ENCODE measurements at regions not wholly inside any gene's neighbourhood (a gene's known extent, or its start where the extent isn't known, plus 50 kb on each side); places are given as distances from the start of the nearest gene placed in this dataset.

DNA sequence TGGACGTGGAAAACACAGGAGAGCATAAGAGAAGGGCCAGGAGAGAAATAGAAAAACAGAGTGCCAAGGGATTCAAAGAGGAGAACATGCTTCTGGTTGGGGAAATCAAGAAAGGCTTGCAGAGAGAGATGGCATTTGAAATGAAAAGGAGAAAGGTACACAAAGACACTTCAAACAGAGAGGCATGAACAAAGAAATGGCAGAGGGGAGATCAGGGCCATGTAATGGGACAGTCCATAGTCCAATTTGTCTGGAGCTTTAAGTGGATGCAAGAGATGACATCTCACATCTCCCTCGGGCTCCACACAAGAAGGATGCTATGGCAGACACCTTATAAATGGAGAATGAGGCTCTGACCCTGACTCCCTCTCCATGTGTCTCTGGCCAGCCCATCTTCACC lies 331.1 kb downstream of the MLLT3 start:
- H3K4me1 ChIP-seq, result no peaks in the 10 kb centered on the region
- no peaks in the 10 kb centered on the region for H3K36me3 ChIP-seq
- no peak for DNase-seq (ENCODE audit: low spot score in 2 of 2)
- WGBS, result 76% methylated on average over 2 of the region's 2 CpGs
- no peaks in the 10 kb centered on the region for H3K27me3 ChIP-seq
- no peaks in the 10 kb centered on the region for H3K9me3 ChIP-seq
- no peak overlapping the region for H3K27ac ChIP-seq
- H3K4me3 ChIP-seq, result no peak overlapping the region
- no peak for TF ChIP-seq EP300 (IDR thresholded peaks at IDR 0.05)
- TF ChIP-seq POLR2A (IDR thresholded peaks at IDR 0.05), result no peak
- TF ChIP-seq CTCF (IDR thresholded peaks at IDR 0.05), result no peak
- no peak for TF ChIP-seq POLR2AphosphoS5 (IDR thresholded peaks at IDR 0.05)

DNA sequence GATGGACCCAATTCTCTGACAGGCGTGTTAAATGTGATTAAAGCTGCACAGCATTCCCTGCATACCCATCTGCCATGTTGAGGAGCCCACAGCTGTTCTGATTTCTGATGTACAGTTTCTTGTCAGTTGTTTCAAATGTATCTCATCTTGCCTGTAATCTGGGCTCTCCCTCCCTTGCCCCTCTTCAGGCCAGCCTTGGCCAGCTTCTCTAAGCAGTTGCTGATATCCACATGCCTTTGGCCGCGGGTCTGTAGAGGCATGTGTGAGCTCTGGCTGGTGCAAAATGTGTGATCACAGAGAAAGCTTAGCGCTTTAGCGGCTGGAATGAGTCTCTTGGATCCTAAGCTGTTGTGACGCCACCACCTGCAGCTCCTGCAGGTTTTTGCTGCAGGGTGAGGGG lies 332.0 kb downstream of the MLLT3 start:
- no peak overlapping the region for H3K4me3 ChIP-seq
- no peaks in the 10 kb centered on the region for H3K9me3 ChIP-seq
- H3K27ac ChIP-seq, result no peak overlapping the region
- no peak for DNase-seq (ENCODE audit: low spot score in 2 of 2)
- H3K36me3 ChIP-seq, result no peaks in the 10 kb centered on the region
- H3K27me3 ChIP-seq, result no peaks in the 10 kb centered on the region
- no peaks in the 10 kb centered on the region for H3K4me1 ChIP-seq
- 66% methylated on average over 4 of the region's 6 CpGs for WGBS
- no peak for TF ChIP-seq POLR2AphosphoS5 (IDR thresholded peaks at IDR 0.05)
- TF ChIP-seq EP300 (IDR thresholded peaks at IDR 0.05), result no peak
- TF ChIP-seq POLR2A (IDR thresholded peaks at IDR 0.05), result no peak
- TF ChIP-seq CTCF (IDR thresholded peaks at IDR 0.05), result no peak

DNA sequence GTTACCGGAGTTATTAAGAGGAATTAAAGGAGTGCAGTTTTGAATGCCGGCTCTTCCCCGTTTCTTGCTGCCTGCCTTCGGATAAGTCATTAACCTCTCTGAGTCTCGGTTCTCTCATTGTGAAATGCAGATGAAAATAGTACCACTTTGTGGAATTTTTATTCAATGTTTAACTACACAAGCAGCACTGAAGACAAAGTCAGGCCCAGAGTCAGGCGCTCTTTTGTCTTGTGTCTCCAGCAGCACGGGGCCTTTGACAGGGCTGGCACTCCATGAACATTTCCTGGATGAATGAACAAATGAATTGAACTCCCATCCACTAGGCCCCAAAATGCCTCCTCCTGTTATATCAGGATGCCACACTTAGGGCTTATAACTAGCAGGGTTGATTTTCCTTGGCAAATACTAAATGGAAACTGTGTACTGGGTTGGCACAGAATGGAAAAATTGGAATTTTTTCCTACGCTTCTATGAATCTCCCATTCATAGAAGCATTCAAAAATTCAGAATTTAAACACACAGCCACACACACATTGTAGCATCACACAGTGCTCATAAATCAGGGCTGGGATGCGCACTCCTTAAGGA lies 332.8 kb downstream of the MLLT3 start:
- Histone ChIP-seq H3K4me1 (no peaks in the 10 kb centered on the region), H3K36me3 (no peaks in the 10 kb centered on the region), H3K27ac (no peak overlapping the region), H3K27me3 (no peaks in the 10 kb centered on the region), H3K4me3 (no peak overlapping the region), H3K9me3 (no peaks in the 10 kb centered on the region)
- TF ChIP-seq POLR2AphosphoS5 (IDR thresholded peaks at IDR 0.05), result no peak
- no peak for TF ChIP-seq CTCF (IDR thresholded peaks at IDR 0.05)
- TF ChIP-seq POLR2A (IDR thresholded peaks at IDR 0.05), result no peak
- TF ChIP-seq EP300 (IDR thresholded peaks at IDR 0.05), result no peak
- no peak for DNase-seq (ENCODE audit: low spot score in 2 of 2)
- WGBS, result 80% methylated on average over 9 of the region's 9 CpGs

DNA sequence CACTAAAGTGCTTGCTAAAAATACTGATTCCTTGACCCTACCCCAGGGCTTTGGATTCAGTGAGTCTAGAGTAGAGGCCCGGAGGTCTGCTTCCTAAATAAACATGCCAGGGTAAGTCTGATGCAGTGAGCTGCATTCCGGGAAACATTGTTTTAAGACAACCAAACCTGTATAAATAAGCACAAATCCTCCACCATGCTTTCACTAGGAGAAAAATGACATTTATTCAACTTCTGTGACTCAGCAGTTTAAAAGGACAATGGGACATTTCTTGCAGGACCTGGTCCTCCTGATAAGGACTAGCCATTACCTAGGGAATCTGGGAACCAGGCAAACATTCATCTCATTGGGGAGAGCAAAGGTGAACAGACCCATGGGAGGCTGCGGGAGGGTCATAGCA lies 335.3 kb downstream of the MLLT3 start:
- no peaks in the 10 kb centered on the region for H3K27me3 ChIP-seq
- no peak overlapping the region for H3K27ac ChIP-seq
- no peak overlapping the region for H3K4me3 ChIP-seq
- 83% methylated on average over 3 of the region's 3 CpGs for WGBS
- H3K36me3 ChIP-seq, result no peaks in the 10 kb centered on the region
- TF ChIP-seq POLR2AphosphoS5 (IDR thresholded peaks at IDR 0.05) (no peak), CTCF (IDR thresholded peaks at IDR 0.05) (no peak), EP300 (IDR thresholded peaks at IDR 0.05) (no peak), POLR2A (IDR thresholded peaks at IDR 0.05) (no peak)
- no peaks in the 10 kb centered on the region for H3K4me1 ChIP-seq
- DNase-seq (ENCODE audit: low spot score in 2 of 2), result no peak
- H3K9me3 ChIP-seq, result no peaks in the 10 kb centered on the region

DNA sequence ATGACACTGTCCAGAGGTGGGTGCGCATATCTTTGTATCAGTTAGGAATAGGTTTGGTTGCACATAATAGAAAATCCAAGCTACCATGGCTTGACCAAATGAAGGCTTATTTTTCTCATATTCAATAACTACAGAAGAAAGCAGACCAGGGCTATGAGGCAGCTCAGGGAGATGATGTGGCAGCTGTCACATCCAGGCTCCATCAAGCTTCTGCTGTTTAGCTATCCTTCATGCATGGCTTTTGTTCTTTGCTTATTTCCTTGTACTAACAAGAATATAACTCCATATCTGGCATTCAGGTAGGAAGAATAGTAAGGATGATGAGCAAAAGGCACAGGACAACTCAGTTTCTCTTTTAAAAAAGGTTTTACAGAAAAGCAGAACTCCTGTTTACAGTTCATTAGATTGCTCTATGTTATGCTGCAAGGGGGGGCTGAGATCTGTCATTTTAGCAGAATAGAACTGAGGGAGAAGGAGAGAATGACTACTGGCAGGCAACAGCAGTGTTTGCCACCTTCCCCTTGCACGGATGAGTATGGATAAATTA lies 336.1 kb downstream of the MLLT3 start:
- Histone ChIP-seq H3K27me3 (no peaks in the 10 kb centered on the region), H3K4me1 (no peaks in the 10 kb centered on the region), H3K27ac (no peak overlapping the region), H3K9me3 (no peaks in the 10 kb centered on the region), H3K36me3 (no peaks in the 10 kb centered on the region), H3K4me3 (no peak overlapping the region)
- DNase-seq (ENCODE audit: low spot score in 2 of 2), result no peak
- TF ChIP-seq CTCF (IDR thresholded peaks at IDR 0.05) (no peak), EP300 (IDR thresholded peaks at IDR 0.05) (no peak), POLR2A (IDR thresholded peaks at IDR 0.05) (no peak), POLR2AphosphoS5 (IDR thresholded peaks at IDR 0.05) (no peak)
- WGBS, result 47% methylated on average over 2 of the region's 2 CpGs

Measured in suprapubic skin (tissue), 4 donors.